Spleen (tissue), 7 donors: ENCODE measurements at regions not wholly inside any gene's neighbourhood (a gene's known extent, or its start where the extent isn't known, plus 50 kb on each side); places are given as distances from the start of the nearest gene placed in this dataset.

ENCODE experiments used
- POLR2A ChIP-seq, 3 donors: fragments of 450-650 bp; IDR thresholded peaks; one replicate each; pipeline ENCODE4 v1.5.1; 2017; ENCODE audit warnings: antibody characterized with exemption in 3 of 3, mild to moderate bottlenecking in 1 of 3
- POLR2AphosphoS5 ChIP-seq, 3 donors: sonication (generic); formaldehyde crosslinking; IDR thresholded peaks; one replicate each; pipeline ENCODE4 v1.5.1; 2017; ENCODE audit warnings: antibody characterized with exemption in 3 of 3
- TF ChIP-seq, protein P1 (sequence below), 11 experiments: fragments of 200-600 bp in 7 of 11; fragments of 450-650 bp in 4 of 11; sonication (generic) in 4 of 11; IDR thresholded peaks in 8 of 11; conservative IDR thresholded peaks in 3 of 11; 1 replicate in 7 of 11; 2 replicates in 4 of 11; pipeline versions ENCODE4 v1.4.0 to v1.8.0; 2016 to 2021; ENCODE audit warnings: antibody characterized with exemption in 11 of 11, inconsistent platforms in 4 of 11, mild to moderate bottlenecking in 1 of 11
- donor health status: DM: no; HTN: no; CAD: no; lungs with moderate emphysema.
- donor health status: DM: no; HTN: no; CAD: no.
- donor health status: DM: no; HTN: no; CAD: no.

GRCh38 chr18:55085557-55086285, 126.5 kb upstream of the CCDC68 start:
- TF ChIP-seq, protein P1, sequence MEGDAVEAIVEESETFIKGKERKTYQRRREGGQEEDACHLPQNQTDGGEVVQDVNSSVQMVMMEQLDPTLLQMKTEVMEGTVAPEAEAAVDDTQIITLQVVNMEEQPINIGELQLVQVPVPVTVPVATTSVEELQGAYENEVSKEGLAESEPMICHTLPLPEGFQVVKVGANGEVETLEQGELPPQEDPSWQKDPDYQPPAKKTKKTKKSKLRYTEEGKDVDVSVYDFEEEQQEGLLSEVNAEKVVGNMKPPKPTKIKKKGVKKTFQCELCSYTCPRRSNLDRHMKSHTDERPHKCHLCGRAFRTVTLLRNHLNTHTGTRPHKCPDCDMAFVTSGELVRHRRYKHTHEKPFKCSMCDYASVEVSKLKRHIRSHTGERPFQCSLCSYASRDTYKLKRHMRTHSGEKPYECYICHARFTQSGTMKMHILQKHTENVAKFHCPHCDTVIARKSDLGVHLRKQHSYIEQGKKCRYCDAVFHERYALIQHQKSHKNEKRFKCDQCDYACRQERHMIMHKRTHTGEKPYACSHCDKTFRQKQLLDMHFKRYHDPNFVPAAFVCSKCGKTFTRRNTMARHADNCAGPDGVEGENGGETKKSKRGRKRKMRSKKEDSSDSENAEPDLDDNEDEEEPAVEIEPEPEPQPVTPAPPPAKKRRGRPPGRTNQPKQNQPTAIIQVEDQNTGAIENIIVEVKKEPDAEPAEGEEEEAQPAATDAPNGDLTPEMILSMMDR (IDR thresholded peaks at IDR 0.05 in 8 of 11, conservative IDR thresholded peaks at IDR 0.05 in 3 of 11) = no peak
- TF ChIP-seq POLR2AphosphoS5 (IDR thresholded peaks at IDR 0.05) = no peak
- no peak for TF ChIP-seq POLR2A (IDR thresholded peaks at IDR 0.05)
